GF-D8 (cell line): ENCODE measurements at regions not wholly inside any gene's neighbourhood (a gene's known extent, or its start where the extent isn't known, plus 50 kb on each side); places are given as distances from the start of the nearest gene placed in this dataset.
"Not testable (repeated sequence)": the region's sequence is repeated elsewhere in the genome, so short reads cannot be mapped to it uniquely, and the experiment has no call there.

Source experiments
- DNase-seq: peaks from one replicate; lab custom pipeline; 2025; lab: John Stamatoyannopoulos, UW

DNA sequence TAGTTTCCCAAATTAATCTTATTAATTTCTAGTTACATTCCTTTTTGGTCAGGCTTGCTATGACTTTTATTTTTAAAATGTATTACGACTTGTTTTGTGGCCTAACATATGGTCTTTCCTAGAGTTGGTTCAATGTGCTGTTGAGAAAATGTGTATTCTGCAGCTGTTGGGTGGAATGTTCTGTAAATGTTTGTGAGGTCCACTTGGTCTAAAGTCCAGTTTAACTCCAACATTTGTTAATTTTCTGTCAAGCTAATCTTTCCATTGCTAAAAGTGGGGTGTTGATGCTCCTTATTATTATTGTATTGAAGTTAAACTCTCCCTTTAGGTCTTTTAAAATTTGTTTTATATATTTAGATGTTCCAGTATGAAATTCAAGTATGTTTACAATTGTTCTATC lies 1010.8 kb upstream of the EDIL3 start:
- no peak for DNase-seq

DNA sequence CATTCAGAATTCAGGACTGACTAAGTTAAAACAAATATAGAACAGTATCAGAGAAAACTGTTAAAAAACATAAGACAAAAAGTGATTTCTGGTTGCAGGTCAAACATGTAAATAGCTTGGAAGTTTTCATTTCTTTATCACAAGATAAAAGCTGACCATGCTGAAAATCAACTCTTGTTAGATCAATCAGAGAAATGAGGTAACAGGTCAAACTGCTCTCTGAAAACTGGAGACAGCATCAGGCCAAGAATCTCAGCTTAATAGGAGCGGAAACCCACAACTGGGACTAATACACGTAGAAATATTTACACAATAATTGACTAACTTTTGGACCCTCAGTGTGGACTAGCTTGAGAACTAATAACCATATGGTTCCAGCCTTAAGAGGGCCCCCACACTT lies 1012.8 kb upstream of the EDIL3 start:
- no peak for DNase-seq

DNA sequence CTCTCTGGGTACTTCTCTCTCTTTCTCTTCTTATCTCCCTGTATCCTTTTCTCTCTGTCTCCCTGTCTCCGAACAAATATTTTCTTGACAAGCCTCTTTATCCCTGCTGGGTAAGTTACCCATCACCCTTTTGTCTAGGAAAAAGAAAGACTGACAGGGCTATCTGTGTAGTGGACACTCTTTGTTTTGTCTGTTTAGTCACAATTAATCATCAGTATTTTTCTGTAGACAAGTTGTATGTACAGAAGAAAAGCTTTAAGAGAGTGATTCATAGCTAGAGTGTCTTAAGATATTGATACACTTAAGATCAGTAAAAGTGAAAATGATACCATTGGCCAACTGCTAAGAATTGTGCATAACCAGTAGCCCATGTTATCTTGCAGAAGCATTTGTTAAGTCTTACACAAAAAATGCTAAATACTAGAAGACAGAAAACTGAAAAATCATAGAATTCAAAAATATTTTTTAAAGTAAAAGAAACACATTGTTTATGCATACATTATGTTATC lies 1043.8 kb upstream of the EDIL3 start:
- DNase-seq, result no peak

DNA sequence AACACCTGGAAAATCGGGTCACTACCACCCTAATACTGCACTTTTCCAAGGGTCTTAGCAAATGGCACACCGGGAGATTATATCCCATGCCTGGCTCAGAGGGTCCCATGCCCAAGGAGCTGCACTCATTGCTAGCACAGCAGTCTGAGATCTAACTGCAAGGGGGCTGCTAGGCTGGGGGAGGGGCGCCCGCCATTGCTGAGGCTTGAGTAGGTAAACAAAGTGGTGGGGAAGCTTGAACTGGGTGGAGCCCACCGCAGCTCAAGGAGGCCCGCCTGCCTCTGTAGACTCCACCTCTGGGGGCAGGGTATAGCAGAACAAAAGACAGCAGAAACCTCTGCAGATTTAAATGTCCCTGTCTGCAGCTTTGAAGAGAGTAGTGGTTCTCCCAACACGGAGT lies 1047.0 kb upstream of the EDIL3 start:
- DNase-seq, result not testable (repeated sequence)

DNA sequence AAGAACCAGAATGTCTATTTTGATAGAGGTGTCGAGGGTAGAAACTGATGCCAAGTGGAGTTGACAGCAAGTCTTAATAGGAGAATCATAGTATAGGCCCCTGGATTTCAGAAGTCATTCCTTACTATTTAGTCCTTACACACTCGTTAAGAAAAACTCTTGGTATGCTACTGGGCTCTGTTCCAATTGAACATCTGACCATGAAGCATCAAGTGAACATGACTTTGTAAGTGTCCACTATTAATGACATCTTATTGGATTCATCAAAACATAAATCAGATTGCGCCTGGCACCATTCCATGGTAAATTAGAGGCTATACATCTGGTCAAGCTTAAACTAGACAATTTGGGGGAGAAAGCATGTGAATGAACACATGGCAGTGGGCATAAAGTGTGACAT lies 1056.5 kb upstream of the EDIL3 start:
- no peak for DNase-seq

DNA sequence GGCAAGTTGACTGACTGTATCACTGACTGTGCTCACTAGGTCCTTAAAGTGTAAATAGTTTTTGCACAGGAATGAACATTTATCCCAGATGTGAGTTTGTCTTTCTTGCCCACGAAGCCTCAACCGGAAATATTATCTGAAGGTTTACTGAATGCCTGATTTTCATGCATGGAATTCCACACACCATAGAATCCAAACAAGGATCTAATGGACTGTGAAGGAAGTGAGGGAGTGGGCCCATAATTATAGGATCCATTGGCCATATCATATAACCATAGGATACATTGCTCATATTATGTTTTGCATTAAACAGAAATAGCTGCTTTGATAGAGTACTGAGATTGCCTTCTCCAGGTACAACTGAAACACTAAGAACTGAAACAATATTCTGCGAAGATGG lies 1057.2 kb upstream of the EDIL3 start:
- no peak for DNase-seq

DNA sequence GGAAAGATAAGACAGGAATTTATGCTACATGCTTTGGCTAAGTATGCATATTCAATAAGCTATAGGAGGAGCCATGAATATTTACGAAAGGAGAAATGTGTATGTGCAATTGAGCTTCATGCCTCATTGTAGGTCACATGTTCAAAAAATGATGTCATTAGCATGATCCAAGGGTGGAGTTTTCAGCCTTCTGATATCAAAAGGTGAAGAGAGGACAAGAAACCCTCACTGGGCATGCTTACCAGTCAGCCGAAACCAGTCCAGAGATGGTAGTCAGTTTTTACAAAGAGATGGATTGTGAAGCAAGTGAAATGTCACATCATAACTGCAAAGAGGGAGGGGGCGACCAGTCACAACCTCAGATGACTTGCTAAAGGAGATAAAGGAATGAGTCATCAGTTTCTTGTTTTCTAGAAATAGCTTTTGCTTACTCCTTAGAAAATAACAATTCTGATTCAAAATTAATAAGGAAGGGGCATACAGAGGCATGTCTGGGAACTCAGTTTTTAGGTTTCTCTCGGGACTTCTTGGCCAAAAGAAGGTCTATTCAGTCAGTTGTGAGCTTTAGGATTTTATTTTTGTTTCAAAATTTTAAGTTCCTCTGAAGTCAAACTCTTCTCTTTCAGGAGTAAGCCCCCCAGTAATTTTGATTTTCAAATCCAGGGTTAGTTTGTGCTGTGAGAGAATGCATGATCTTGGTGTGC lies 1067.8 kb upstream of the EDIL3 start:
- DNase-seq, result no peak

DNA sequence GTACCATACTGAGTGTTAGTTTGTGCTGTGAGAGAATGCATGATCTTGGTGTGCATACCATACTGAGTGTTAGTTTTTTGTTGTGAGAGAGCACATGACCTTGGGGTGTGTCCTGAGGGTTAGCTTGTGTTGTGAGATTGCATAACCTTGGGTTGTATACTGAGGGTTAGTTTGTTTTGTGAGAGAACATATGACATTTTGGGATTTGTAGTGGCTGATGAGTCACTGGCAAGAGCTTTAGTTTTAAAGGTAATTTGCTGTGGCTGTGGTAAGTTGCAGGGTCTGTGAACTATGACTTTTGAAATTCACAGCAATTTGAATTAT lies 1068.3 kb upstream of the EDIL3 start:
- no peak for DNase-seq

DNA sequence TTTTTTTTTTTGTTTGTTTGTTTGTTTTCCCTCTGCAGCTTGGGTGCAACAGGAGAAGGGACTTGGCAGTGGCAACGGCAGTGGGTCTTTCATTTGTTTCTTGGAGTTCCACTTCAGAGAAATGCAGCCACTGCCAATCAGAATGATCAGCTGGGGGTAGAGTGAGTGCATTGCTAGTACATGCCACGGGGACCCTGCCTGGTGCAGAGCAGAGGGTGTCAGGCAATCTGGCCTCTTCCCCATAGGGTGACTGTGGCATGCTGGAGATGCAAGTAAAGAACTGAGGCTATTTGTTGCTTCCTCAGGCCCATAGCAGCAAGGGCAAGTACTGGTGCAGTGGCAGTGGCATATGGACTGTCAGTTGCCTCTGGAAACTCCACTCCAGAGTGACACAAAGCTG lies 1073.6 kb upstream of the EDIL3 start:
- DNase-seq, result no peak

DNA sequence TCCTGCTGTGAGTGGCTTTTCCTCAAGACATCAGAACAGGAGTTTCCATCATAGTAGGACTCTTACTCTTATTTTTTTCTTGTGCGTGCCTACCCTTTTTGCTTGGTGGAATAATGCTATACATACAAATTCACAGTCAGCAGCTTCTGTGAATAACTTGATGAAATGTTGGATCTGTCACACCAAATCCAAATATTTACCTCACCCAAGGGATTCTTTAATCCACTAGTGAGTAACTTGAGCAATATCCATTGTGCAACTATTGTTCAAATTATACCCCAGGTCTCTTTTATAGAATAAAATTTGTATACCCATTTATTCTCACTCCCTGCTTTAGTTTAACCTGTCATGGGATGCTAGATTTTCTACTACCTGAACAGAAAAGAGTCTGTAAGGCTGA lies 1078.3 kb upstream of the EDIL3 start:
- no peak for DNase-seq

DNA sequence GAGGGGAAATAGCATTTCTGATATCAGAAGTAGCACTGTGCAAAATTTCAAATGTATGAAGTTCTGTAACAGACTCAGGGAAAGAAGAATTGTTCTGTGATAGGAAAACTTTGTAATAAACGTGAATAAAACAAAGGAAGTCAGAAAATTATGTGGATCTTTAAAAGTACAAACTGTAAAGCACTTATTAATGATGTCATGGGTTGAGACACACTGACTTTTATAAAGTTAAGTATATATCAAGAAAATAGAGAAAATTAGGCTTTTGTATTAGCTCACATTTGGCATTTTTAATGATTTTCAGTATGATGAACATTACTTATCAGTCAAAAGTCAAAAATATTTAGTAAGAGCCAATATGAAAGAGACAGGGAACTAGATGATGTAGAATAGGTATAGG lies 1081.7 kb upstream of the EDIL3 start:
- DNase-seq, result no peak

DNA sequence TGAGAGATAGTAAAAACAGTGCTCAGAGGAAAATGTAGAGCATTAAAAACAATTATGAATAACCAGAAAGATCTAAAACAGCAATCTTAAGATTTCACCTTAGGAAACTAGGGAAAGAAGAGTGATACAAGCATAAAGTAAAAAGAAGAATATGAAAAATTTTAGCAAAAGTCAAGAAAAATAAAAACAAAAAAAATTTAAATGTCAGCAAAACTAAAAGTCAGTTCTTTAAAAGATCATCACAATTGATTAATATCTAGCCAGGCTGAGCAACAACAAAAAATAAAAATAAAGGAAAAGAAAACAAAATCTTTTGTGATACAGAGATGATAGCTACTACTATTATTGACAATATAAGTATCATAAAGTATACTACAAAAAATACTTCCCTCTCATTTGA lies 1088.1 kb upstream of the EDIL3 start:
- DNase-seq, result no peak

DNA sequence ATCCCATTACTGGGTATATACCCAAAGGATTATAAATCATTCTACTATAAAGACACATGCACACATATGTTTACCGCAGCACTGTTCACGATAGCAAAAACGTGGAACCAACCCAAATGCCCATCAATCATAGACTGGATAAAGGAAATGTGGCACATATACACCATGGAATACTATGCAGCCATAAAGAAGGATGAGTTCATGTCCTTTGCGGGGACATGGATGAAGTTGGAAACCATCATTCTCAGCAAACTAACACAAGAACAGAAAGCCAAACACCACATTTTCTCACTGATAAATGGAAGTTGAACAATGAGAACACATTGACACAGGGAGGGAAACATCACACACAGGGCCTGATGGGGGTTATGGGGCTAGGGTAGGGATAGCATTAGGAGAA lies 1090.5 kb upstream of the EDIL3 start:
- DNase-seq, result not testable (repeated sequence)

DNA sequence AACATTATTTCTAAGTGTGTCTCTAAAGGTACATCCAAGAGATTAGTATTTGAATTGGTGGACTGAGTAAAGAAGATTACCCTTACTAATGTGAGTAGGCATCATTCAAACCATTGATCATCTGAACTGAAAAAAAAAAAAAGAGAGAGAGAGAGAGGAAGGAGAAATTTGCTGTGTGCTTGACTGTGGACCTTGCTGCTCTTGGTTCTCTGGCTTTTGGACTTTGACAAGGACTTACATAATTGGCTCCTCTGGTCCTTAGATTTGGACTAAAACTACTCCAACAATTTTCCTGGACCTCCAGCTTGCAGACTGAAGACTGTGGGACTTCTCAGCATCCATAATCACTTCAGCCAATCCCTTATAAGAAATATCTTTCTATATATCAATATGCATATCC lies 1091.9 kb upstream of the EDIL3 start:
- DNase-seq, result no peak

DNA sequence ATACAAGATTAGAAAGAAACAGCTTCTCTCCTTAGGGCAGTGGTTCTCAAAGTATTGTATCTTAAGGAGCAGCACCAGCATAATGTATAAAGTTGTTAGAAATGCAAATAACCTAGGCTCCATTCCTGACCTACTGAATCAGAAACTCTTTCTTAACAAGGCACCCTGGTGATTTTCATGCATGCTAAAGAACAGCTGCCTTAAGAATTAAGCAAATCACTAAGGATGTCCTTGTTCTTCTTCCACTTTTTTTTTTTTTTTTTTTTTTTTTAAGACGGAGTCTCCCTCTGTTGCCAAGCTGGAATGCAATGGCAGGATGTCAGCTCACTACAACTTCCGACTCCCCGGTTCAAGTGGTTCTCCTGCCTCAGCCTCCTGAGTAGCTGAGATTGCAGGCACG lies 1095.2 kb upstream of the EDIL3 start:
- no peak for DNase-seq

DNA sequence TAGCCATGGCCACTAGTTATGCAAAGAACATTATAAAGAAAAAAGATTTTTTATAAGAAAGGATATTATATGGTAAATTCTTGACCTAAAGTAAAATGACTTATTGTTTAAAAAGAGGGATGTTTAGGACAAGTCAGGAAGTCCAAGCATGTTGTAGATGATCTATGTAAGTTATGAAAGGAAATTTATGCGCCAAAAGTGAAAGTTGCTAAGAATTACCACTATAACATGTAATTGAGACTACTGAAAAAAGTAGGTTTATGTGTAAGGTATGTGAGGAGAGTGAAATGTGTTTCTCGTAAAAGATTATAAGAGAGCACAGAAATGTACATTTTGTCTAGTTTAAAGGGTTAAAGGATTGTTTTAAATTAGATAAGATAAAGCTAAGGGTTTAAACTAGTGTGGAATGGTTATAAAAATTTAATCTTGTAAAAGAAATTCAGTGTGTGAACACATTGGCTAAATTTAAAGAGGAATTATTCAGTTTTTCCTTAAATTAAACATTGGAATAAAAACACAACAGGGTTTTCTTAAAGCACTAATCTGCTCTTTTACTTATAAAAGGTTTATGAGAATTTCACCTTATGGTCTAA lies 1100.4 kb upstream of the EDIL3 start:
- no peak for DNase-seq

DNA sequence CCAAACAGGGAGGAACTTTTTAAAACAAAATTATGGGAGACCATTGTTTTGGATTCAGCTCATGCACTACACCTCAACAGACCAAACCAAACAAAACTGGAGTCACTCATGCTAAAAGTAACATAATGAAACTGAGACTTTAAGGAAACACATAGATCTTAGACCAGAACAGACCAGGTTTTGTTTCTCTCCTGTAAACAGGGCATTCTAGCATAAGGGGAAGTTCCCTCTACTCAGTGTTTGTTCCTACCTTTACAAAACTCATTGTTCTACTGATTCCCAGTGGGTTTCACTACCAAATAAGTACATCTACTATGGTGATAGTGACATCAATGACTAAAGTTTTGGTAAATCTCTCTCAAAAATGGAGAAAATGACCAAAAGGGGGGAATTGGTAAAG lies 1103.6 kb upstream of the EDIL3 start:
- DNase-seq, result no peak

DNA sequence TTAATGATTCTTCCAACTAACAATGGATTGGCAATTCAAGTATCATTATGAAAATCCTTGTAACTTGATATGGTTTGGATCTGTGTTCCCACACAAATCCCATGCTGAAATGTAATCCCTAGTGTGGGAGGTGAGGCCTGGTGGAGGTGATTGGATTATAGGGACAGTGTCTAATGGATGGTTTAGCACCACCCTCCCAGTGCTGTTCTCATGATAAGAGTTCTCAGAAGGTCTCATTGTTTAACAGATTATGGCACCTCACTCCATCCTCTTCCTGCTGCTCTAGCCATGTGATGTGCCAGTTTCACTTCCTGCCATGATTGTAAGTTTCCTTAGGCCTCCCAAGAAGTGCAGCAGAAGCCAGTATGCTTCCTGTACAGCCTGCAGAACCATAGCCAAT lies 1116.2 kb upstream of the EDIL3 start:
- no peak for DNase-seq

DNA sequence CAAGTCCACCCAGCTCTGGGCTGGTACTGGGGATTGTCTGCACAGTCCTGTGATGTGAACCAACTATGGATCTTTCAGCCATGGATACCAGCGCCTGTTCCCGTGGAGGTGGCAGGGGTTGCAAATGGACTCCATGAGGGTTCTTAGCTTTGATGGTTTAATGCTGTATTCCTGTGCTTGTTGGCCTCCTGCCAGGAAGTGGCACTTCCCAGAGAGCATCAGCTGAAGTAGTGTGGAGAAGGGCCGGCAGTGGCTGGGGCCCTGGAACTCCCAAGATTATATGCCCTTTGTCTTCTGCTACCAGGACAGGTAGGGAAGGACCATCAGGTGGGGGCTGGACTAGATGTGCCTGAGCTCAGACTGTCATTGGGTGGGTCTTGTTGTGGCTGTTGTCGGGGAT lies 1104.8 kb upstream of the COX7C start:
- no peak for DNase-seq

DNA sequence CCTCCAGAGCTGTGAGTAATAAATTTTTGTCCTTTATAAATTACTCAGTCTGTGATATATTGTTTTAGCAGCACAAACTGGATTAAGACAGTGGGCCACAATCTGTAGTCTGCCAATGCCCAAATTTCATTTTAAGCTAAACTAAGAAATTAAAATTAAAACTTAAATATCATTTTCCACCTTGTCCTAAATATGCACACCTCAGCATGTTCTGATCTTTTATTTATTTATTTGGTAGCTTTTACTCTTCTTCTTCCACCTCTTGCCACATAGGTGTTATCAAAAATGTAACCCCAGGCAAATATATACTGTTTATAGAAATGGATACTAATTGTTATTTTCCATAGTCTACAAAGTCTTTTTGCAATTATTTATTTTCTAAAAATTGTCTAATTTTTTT lies 1102.2 kb upstream of the COX7C start:
- DNase-seq, result no peak

DNA sequence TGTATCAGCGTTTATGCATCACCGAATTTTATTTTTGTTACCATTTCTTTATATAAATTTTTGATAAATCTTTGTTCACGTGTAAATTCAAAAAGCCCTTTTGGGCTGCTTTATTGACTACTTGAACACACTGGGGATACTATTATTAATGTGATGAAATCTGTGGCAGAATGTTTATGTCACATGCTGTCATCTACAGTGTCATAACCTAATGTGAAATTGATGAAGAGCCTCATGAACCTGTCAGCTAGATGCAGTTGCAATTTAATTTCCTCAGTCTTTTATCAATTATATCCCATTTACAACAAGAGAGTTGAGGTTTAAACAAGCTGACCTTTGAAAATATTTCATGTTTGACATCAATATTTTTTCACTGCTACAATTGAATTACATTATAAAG lies 1100.4 kb upstream of the COX7C start:
- no peak for DNase-seq

DNA sequence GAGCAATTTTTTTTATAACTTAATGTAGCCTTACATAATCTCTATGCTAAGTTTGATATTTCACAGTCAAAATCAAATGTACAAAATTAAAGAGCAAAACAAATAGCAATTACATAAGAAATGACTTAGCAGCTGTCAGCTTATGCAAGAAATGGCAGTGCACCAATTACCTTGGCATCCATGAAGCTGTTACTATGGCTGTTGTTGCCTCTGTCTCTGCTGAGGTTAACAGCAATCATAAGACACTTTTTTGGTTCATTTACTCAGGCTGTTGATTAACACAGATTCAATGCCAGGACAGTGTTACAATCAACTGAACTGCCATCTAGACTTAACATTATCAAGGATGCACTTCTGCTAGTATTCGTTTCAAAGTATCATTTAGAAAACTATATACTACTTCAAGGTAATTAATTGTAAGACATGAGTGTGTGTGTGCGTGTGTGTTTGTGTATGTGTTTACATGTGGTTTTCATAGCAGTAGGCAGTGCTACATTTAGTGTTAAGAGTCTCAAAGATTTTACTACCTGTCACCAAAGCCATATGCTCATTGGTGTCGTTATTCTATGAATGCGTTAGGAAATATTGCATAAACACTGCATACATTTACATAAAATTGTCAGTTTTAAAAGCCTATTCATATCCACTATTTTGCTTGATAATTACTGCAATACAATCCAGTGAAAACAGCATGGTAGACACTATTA lies 1084.2 kb upstream of the COX7C start:
- no peak for DNase-seq

DNA sequence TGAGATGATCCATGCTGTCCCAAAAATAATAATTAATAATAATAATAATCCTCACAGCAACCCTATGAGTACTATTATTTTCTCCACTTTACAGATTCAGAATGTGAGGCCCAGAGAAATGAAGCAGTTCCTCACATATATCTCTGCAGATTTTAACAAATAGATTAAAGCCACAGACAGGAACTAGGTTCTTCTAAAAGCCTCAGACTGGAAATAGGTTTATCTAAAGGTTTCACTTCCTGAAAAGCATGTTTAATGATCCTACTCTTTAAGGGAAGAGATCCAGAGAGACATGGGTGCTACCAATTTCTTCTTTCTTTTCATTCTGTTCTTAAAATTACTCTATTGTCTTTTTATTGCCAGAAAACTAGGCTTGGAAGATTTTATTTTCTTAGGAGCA lies 1079.4 kb upstream of the COX7C start:
- DNase-seq, result no peak

DNA sequence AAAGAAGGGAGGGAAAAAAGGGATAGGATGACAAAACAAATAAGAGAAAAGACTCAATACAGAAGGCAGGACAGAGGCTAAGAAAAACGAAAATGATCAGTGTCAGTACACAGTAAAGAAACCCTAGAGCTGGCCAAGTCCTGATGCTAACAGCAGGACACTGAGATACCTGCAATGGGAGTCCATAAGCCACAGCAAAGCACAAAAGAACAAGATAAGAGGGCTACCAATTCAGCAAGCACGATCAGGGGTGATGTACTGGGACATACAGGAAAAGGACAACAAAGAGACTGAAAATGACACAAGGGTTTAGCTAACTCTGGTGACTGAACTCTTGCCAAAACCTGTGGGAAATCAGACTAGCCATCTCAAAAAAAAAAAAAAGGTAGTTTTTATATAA lies 1072.6 kb upstream of the COX7C start:
- DNase-seq, result no peak
